DMS114 treated with DMSO at 0.1 percent for 48 hours (cell line): ENCODE measurements at regions not wholly inside any gene's neighbourhood (a gene's known extent, or its start where the extent isn't known, plus 50 kb on each side); places are given as distances from the start of the nearest gene placed in this dataset.

ENCODE experiments used
- DNase-seq: peaks from one replicate; lab custom pipeline; 2025; ENCODE audit not compliant: unreplicated experiment; lab: John Stamatoyannopoulos, UW

DNA sequence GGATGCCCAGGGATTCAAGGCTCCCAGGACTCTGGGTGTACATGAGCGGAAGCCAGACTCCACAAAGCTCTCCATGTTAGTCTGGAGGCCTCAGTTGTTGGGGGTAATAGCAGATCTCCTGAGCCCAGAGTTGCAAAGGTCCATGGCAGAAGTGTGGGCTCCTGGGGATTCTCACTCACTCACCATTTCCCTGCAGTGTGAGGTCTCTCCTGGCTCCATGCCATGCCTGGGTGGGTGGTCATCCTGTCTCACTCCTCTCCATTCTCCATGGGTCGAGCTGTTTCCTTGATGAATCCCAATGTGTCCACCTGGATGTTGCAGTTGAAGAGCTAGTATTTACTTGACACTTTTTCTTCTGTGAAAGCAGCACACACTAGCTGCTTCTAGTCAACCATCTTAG, 156.8 kb upstream of the LRRC7 start:
- DNase-seq = no peak

DNA sequence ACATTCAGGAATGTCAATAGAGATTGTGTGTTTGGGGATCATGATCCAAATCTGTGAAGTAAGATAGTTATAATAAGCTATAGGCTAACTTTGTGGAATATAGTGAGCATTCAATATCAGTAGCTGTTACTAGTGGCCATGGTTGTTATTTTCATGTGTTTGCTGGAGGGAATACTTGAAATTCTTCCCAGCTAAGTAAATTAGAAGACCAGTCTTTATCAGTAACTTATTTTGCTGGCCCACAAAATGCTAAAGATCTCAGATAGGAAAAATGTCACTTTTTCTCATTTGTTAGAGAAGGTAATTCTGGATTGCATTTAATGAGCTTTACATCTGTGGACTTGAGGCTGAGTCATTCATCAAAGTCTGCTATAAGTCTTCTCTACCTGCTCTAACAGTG, 156.1 kb upstream of the LRRC7 start:
- DNase-seq = no peak

DNA sequence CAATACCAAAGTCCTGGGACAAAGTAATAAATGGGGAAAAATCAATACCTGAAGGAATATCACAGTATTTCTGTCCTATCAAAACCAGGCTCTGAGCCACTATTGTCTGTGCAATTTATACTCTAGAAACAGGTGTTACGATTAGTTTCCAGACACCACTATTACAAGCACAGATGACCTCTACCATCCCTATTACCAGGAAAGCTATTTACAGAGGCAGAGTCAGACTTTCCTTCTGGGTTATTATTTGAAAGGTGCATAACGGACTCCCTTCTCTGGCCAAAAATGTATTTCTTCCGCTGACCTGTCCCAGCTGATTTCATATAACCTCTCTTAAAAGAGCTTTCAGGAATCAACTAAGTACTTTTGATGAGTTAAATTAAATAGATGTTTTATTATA, 154.6 kb upstream of the LRRC7 start:
- DNase-seq = no peak

DNA sequence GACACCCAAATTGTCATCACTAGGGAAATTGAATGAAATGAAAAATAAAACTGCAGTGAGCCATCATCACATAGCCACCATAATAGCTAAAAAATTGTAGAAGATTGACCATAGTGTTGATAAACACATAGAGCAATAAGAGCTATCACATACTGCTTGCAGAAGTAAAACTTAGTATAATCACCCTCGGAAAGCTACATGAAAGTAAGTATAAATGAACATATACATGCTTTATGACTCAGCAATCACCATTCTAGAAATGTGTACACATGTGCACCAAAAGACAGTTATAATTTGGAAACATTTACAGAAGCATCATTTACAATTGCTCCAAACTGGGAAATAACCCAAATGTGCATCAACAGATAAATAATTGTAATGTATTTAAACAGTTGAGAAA, 153.1 kb upstream of the LRRC7 start:
- no peak for DNase-seq

DNA sequence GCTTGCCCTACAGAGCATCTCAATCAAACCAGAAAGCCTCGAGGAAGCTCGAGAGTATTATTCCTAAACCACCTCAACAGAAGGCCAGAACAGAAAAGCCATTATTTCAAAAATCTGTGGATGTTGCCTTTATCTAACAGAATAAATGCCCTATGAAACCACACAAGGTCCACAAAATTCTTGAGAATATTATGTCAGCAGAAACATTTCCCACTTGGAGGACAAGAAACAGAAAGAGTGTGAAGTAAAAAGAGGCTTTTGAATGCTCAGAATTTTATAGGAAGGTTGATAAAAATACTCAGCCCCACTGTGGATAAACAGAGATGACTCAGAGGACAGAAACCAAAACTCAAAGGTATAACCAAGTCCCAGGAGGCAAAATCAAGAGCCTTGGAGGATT, 146.4 kb upstream of the LRRC7 start:
- no peak for DNase-seq

DNA sequence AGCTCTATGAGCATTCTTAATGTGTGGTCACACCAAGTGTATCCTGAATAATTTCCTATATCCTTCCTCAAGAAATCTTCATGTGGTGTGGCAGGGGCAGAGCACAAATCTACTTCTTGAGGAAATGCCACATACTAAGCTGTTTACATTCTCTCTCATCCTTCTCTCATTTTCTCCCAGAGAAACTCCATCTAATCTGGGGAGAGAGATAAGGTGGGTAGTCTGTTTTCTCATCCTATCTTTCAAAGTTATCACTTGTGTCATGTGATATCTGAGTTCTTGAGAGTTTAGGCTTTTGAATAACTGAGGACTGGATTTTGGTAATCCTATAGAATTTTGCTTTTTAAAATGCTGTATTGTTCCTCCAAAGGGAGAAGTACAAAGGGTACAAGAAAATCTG, 141.9 kb upstream of the LRRC7 start:
- DNase-seq = no peak

DNA sequence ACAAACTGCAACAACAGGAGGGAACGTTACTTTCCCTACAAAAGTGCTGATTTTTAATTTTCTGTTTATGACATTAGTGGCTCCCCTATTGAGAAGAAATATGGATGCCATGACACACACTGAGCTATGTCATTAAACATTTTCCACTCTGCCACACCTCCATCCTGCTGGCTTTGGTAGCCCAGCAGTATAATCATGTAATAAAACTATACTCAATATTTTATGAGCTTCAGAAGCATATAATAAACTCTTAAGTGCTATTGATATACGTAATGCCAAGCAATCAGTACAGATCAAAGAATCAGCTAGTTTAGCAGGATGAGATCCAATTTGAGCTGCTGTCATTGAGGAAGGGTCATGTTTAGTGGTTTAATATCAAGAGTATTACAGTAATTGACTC, 141.3 kb upstream of the LRRC7 start:
- no peak for DNase-seq

DNA sequence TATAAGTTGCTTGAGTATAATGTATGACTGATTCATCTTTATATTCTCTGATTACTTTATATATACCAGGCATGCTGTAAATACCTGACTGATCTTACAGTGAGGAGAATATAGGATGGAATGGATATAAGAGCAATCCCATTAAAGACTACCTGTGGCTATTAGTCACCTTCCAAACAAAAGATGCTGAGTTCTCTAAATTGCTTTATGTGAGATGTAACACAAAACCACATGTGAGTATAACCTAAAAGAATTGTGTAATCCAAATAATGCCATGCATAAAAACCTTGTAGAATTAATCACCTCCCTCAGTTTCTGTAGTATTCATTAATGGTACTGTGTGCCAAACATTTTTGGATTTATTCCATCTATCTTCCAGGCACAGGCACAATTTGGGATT, 134.6 kb upstream of the LRRC7 start:
- no peak for DNase-seq

DNA sequence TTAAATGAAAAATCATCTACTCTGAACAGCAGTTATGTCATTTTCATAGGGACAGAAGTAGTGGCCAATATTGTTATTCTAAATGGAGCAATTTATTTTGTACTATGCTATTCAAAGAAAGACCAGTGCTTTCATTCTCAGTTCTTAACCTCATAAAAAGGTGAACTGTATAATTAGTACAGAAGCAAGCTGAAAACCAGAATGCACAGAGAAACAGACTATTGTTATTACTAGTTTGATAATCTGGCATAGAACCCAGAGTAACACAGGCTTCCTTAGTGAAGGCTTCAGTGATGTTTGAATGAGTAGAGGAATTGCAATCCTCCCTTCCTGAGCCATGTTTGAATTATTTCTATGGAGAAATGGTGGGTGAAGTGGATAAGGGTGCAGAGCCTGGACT, 131.6 kb upstream of the LRRC7 start:
- DNase-seq = no peak

DNA sequence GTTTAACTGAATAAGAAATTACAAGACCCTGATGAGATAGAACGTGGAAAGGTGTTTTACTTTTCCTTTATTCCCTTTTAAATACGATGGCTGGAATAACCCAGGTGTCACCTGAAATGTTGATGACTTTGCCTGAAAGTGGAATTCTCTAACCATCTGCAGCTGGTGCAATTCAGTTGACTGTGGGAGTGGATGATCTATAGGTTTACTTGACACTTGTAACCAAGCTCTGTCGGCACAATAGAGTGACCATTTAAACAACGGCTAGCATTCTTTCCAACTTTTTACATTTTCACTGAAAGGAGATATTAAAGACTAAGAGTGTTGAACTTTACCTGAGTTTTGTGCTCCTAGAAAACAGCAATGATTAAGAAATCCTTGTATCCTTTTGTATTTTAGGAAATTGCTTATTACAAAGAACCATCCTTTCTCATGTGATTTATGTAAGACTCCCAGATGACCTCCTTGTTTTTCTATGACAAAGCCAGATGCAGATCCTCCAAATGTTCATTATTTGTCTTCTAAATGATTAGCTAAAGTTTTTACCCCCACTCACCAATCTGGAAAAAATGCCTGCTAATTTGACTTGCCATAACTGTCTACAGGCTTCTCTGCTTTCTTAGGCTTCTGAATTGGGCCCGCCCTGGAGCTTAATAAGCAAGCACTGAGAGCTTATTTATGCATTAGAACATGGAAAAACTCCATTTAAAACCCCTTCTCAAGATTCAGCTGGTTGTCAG, 129.5 kb upstream of the LRRC7 start:
- no peak for DNase-seq

DNA sequence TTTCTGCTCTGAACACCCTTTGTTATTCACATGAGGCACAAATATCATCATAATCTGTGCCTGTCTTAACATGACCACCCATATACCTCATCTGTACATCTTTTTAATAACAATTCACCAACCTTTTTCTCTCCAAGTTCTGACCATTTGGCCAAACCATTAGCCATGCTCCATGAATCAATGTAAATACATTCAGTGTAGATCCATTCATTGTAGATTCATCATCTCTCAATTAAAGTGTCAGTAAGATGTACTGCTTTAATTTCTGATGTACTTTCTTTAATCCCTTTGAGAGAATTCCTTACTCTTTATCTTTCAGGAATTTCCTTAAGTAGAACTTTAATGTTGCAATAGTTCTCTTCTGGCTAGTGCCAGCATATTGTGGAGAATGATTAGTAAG, 126.2 kb upstream of the LRRC7 start:
- DNase-seq = no peak

DNA sequence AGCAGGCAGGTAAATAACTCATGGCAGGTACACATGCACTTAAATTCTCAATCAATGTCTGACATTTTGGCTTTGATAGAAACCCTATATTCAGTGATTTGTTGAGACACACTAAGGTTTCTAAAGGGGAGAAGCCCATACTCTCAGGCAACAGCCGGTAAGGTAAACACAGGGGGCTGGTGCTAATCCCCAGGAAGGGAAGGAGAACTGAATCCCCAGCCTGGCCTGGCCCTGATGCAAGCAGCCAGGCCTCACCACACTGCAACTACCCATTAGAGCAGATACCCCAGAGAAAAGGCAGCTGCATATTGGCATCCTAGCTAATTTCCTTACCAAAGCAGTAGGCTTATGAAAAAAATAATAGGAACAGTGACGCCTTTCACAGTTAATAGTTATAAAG, 116.5 kb upstream of the LRRC7 start:
- DNase-seq = no peak

DNA sequence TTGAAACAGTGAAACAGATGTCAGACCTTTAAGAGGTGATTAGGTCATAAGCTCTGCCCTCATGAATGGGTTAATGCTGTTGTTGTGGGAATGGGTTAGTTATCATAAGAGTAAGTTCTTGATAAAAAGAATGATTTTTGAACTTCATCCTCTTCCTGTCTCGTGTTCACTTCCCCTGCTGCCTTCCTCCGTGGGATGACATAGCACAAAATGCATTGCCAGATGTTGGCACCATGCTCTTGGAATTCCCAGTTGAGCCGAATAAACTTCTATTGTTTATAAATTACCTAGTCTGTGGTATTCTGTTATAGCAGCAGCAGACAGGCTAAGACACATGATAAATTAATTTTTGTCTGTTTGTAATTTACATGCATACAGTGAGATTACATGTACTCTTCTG, 112.0 kb upstream of the LRRC7 start:
- no peak for DNase-seq

DNA sequence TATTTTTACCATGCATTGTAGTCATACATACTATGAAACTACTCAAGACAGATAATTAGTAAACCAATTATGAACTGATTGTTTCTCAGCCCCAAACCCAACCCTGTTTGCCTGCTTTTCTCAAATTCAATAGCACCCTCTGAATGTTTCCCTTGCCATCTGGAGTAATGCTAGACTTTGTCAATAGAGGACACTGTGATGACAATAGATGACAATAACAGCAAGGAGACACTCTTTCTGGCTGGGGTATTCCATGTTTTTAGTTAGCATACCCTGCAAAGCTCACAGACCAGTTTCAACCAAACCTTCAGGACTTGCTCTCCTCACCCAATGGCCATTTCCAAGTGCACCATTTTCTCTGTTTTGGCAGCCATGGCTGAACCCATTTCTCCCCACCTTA, 108.5 kb upstream of the LRRC7 start:
- DNase-seq = no peak

DNA sequence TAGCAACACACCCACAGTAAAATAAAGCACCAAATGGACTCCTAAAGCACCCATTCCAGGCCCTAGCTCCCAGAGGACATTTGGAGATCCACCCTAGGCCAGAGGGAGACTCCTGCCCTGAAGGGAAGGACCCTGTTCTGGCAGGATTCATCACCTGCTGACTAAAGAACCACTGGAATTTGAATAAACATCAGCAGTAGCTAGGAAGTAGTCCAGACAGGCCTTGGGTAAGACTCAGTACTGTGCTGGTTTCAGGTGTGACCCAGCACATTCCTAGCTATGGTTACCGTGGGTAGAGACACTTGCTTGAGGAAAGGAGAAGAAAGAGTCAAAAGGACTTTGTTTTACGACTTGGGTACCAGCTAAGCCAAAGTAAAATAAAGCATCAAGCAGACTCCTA, 92.7 kb upstream of the LRRC7 start:
- no peak for DNase-seq

DNA sequence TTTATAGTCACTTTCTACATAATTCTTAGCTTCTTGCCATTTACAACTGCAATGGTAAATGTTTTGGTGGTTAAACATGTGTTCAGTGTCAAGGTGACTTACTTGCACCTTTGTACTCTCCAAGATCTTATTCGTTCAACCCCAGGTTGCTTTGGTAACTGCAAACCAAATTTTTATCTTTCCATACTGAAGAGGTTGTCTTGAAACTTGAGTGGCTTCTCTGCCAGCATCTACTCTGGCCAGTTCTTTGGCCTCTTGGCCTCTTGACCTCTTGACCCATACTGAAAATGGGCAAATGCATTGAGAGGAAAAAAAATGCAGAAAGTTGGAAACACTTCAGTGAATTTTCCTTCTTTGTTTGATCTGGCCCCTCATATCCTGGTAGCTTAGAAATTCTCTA, 88.0 kb upstream of the LRRC7 start:
- no peak for DNase-seq

DNA sequence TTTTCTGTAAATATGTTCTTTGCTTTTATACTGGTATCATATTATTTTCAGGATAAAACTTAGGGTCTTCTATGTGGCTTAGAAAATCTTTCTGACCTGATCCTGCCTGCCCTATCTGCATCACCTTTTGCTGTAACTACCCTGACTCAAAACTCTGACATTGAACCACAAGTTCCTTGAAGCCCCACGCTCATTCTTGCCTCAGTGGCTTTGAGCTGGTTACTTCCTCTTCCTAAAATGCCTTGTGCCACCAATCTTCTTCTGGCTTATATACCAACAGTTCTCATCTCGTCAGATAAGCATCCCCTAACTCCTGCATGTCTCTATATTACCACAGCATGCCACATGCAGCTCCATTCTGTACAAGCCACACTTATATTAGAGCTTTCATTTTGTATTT, 84.5 kb upstream of the LRRC7 start:
- DNase-seq = no peak

DNA sequence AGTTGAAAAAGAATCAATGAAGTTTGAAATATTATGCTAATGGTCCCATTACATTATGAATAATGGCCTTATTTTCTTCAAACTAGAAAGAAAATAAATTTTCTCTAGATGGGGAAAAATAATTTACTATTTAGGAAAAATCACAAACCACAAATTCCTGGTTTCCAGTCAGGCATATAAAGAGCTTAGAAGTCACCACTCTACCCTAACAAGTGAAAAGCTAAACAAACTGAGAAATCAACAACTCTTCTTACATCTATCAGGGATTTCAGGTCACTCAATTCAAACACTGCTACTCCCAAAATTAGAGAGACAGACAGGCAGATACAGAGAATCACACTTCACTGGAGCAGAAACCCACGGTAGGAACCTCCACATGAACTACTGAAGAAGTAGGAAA, 82.1 kb upstream of the LRRC7 start:
- no peak for DNase-seq

DNA sequence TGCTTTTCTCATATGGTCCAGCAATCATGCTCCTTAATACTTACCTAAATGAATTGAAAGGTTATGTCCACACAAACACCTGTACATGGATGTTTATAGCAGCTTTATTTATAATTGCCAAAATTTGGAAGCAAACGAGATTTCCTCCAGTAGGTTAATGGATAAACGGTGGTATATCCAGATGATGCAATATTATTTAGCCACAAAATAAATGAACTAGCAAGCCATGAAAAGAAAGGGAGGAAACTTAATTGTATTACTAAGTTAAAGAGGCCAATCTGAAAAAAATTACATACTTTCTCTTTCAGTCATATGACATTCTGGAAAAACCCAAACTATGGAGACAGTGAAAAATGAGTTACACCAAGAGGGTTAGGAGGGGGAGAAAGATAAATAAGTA, 76.3 kb upstream of the LRRC7 start:
- no peak for DNase-seq

DNA sequence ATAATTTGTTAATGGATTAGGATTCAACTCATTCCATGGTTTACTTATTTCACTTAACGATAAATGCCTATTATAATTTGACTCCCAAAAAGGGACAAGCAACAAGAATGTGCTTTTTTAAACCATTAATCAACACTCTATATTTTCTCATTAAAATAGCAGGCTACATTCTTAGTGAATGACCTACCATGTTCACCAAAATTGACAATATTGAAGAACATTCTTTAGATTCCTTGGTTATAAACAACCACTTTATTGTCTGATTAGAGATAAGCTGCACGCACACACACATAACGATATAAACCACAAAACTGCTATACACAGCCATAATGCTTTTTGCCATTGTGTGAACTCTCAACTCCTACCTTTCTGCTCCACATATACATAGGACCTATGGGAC, 75.4 kb upstream of the LRRC7 start:
- DNase-seq = no peak

DNA sequence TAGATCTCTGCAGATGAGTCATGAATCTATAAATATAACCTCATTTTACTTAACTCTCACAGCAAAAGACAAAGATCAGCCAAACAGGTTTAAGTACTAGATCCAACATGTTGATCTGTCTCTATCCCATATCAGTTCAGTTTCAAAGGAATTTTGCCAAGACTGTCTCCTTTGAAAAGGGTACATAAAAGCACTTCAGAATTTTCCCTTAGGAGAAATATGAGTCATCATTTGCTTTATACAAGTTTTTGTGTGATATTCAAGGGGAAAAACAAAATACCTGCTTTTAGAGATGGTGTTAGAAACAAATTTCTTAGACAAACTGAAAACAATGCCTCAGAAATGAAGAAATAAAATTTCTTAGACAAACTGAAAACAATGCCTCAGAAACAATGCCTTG, 73.5 kb upstream of the LRRC7 start:
- no peak for DNase-seq

DNA sequence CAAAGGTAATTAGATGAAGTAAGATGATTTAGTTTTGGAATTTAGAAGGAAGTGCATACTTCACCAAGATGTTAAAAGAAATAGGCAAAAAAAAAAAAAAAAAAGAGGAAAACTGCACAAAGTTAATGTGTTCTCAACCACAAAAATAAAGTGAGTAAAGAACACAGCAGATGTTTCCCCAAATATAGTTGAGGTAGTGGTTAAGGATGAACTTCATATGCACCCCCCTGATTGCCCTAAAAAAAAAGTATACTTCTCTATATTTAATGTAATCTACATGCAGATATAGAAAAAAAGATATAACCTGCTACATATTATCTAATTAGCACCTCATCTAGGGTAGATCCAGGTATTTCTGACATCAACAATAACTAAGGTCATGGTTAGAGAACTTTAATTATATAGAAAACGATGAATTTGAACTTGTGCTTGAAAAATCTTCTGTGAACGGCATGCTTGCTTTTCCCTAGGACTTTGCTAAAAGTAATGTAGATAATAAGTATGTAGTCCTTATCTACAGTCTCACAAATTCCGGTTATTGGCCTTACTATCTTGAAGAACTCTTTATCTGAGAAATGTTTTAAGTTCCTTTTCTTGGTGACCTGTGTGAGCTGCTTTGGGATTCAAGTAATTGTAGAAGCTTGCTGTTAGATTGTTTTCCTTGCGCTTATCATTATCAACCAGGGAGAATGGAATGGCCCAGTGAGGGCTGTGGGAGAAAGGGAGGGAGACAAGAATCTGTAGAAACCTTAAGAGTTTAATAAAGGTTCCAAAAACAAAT, 70.1 kb upstream of the LRRC7 start:
- no peak for DNase-seq

DNA sequence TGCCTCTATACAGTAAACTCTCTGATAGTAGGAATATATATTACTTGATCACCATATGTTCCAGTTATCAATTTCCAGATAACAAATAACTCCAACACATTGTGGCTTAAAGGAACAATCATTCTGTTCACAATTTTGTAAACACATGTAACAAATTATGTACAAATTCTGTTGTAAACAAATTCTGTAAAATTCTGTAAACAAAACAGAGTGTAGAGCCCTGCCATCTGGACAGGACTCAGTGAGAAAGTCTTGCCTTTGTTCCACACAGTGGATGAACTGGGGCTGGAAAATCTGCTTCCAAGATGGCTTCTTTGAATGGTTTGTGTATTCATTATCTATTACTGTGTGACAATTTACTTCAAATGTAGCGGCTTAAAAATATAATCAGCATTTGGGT, 69.0 kb upstream of the LRRC7 start:
- DNase-seq = no peak
